ENCODE measurements at regions not wholly inside any gene's neighbourhood (a gene's known extent, or its start where the extent isn't known, plus 50 kb on each side); places are given as distances from the start of the nearest gene placed in this dataset.

DNA sequence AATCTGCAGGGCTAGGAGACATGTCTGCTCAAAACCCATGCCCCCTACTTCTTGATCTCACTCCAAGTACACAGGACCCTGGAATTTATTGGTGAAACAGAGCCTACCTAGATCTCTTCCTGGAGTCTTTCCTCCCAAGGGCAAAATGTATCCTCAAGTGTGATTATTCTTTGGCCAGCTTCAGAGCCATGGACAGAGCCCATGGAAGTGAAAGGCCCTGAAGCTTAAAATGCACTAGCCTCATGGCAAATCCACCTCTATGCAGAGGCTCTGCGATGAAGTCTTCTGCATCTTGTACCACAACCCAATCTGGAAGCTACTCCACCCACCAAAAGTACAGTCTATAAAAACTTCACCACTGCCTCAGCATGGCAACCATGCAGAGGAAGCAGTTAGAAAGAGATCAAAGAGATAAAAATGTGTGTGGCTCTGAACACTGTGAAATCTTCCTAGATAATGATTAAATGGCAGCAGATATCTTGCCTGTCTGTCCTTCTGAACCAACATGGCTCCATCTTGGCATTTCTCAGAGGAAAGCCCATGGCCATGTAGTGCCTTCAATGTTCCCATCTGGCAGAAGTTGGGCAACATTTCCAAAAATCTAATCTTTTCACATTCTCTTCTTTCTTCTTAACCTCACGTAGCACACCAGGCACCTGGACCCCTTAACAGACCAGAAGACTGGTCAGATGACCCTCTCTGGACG lies 142.9 kb upstream of the KLF7 start:
- Histone ChIP-seq H3K4me3 (ENCODE audit: low read length) (no peak overlapping the region), H3K4me1 (ENCODE audit: control insufficient read depth, low read depth, low read length) (no peaks in the 10 kb centered on the region), H3K27ac (ENCODE audit: low read length) (no peak overlapping the region), H3K36me3 (ENCODE audit: control insufficient read depth, low read depth, low read length) (no peaks in the 10 kb centered on the region), H3K9ac (ENCODE audit: low read length) (no peak overlapping the region), H3K9me3 (ENCODE audit: control insufficient read depth, low read depth, low read length) (no peaks in the 10 kb centered on the region), H3K27me3 (ENCODE audit: control insufficient read depth, insufficient read depth, low read length) (no peaks in the 10 kb centered on the region)

DNA sequence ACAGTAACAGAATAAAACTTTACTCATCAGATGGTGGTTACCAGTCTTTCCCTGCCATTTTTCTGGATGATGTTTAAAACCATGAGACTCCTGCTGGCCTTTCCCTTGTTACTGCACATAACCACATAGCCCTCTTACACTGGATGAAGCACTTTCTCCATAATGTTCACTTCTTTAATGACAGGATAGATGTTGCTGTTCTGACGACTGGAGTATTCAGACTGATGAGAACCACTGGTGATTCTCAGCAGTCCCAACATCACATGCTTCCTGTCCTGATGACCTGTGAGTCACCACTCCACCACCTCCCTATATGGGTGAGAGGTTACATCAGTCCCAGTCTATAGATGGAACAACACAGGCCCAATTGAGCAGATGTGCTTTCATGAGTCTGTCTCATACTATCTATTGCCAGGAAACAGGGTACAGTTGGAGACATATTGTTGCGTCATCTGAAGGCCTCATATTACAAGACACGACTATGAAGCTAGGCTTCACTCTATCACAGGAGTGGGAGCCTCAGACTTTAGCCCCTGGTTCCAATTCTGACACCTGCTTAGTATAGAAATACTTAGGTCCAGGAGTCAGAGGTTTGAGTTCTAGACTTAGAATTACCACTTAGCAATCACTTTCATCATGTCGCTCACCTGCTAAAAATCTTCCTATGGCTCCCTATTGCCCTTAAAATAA lies 145.7 kb upstream of the KLF7 start:
- Histone ChIP-seq H3K4me1 (ENCODE audit: control insufficient read depth, low read depth, low read length) (no peaks in the 10 kb centered on the region), H3K9ac (ENCODE audit: low read length) (no peak overlapping the region), H3K27me3 (ENCODE audit: control insufficient read depth, insufficient read depth, low read length) (no peaks in the 10 kb centered on the region), H3K9me3 (ENCODE audit: control insufficient read depth, low read depth, low read length) (no peaks in the 10 kb centered on the region), H3K27ac (ENCODE audit: low read length) (no peak overlapping the region), H3K4me3 (ENCODE audit: low read length) (no peak overlapping the region), H3K36me3 (ENCODE audit: control insufficient read depth, low read depth, low read length) (no peaks in the 10 kb centered on the region)

DNA sequence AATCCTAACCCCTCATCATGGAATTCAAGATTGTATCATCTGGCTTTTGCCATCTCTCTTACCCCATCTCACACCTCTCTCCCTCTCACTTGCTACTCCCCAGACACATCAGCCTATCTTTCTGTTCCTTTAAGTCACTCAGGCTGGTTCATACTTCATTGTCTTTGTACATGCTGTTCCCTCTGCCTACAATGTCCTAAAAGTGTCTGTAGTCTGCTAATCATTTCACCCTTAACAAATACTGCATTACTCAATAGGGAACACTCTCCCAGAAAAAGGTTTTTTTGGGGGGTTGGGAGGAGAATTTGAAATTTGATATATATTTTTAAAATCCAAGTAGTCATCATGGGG lies 146.2 kb upstream of the KLF7 start:
- Histone ChIP-seq H3K4me3 (ENCODE audit: low read length) (no peak overlapping the region), H3K9me3 (ENCODE audit: control insufficient read depth, low read depth, low read length) (no peaks in the 10 kb centered on the region), H3K4me1 (ENCODE audit: control insufficient read depth, low read depth, low read length) (no peaks in the 10 kb centered on the region), H3K9ac (ENCODE audit: low read length) (no peak overlapping the region), H3K27me3 (ENCODE audit: control insufficient read depth, insufficient read depth, low read length) (no peaks in the 10 kb centered on the region), H3K36me3 (ENCODE audit: control insufficient read depth, low read depth, low read length) (no peaks in the 10 kb centered on the region), H3K27ac (ENCODE audit: low read length) (no peak overlapping the region)

DNA sequence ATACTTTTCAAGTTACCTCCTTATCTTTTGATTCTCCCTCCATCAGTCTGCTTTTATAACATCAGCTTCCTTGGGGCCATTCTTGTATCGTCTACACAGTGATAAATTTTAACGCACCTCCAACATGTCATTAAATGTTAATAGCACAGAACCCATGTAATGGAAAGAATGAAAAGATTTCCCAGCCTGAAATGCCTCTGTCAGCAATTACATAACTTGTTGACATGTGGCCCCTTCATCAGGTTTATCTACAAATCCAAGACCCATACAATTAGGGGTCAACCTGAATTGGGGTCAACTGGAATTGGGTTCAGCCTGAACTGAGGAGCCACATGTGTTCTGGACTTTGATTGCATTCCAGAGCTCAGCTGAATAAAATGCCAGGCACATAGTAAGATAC lies 148.2 kb upstream of the KLF7 start:
- Histone ChIP-seq H3K27ac (ENCODE audit: low read length) (no peak overlapping the region), H3K9me3 (ENCODE audit: control insufficient read depth, low read depth, low read length) (no peaks in the 10 kb centered on the region), H3K27me3 (ENCODE audit: control insufficient read depth, insufficient read depth, low read length) (no peaks in the 10 kb centered on the region), H3K9ac (ENCODE audit: low read length) (no peak overlapping the region), H3K4me3 (ENCODE audit: low read length) (no peak overlapping the region), H3K4me1 (ENCODE audit: control insufficient read depth, low read depth, low read length) (no peaks in the 10 kb centered on the region), H3K36me3 (ENCODE audit: control insufficient read depth, low read depth, low read length) (no peaks in the 10 kb centered on the region)

DNA sequence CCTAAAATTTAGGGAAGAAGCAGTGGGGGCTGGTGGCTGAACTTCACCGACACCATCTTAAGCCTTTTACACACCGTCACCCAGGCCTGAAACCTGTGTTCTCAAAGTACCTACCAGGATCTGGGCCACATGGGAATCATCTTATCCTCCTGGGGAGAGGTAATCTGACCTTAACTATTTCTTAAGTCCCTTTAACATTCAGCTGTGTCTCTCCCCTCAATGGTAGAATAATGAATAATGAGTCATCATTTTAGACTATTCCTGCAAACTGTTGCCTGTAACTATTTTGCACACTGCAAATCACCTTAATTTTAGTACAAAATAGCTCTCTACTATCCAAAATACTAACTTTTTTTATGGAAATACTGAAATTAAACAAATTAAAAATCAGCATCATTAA lies 149.4 kb upstream of the KLF7 start:
- Histone ChIP-seq H3K9ac (ENCODE audit: low read length) (no peak overlapping the region), H3K27ac (ENCODE audit: low read length) (no peak overlapping the region), H3K9me3 (ENCODE audit: control insufficient read depth, low read depth, low read length) (no peaks in the 10 kb centered on the region), H3K36me3 (ENCODE audit: control insufficient read depth, low read depth, low read length) (no peaks in the 10 kb centered on the region), H3K4me1 (ENCODE audit: control insufficient read depth, low read depth, low read length) (no peaks in the 10 kb centered on the region), H3K4me3 (ENCODE audit: low read length) (no peak overlapping the region), H3K27me3 (ENCODE audit: control insufficient read depth, insufficient read depth, low read length) (no peaks in the 10 kb centered on the region)

DNA sequence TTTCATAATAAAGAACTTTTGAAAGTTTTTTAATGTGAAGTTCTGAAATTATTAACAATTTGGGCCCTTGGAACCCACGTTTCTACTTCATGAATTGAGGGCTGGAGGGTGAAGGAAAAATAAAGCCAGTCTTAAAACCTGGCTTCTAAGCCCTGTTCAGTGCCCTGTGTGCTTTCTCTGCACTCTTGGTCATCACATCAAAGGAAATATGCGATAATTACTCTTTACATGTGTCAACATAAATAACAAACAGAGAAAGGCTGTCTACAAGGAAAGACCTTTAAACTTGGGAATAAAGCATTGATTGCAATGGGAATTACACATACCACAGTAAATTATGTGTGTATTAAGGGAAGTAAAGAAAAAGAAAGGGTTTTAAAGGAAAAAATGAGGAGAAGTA lies 150.7 kb upstream of the KLF7 start:
- Histone ChIP-seq H3K9me3 (ENCODE audit: control insufficient read depth, low read depth, low read length) (no peaks in the 10 kb centered on the region), H3K9ac (ENCODE audit: low read length) (no peak overlapping the region), H3K36me3 (ENCODE audit: control insufficient read depth, low read depth, low read length) (no peaks in the 10 kb centered on the region), H3K27me3 (ENCODE audit: control insufficient read depth, insufficient read depth, low read length) (no peaks in the 10 kb centered on the region), H3K27ac (ENCODE audit: low read length) (no peak overlapping the region), H3K4me3 (ENCODE audit: low read length) (no peak overlapping the region), H3K4me1 (ENCODE audit: control insufficient read depth, low read depth, low read length) (no peaks in the 10 kb centered on the region)

DNA sequence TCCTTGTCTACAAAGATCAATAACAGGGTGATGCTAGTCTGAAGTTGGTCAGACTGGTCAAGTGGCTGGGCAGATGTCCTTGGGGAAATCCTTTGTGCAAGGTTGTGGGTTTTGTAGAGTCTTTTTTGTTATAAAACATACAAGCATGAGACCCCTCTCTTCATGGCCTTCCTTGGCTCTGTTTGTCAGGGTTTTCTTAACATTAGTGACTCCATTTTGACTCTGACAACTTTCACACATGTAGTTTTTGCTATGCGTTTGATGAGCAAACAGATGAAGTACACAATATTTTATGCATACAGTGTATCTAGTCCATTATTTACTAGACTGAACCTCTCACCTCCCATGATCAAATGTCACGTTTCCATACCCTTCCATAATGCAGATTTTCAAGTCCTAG lies 151.2 kb upstream of the KLF7 start:
- no peaks in the 10 kb centered on the region for H3K36me3 ChIP-seq (ENCODE audit: control insufficient read depth, low read depth, low read length)
- no peaks in the 10 kb centered on the region for H3K9me3 ChIP-seq (ENCODE audit: control insufficient read depth, low read depth, low read length)
- no peak overlapping the region for H3K27ac ChIP-seq (ENCODE audit: low read length)
- no peak overlapping the region for H3K9ac ChIP-seq (ENCODE audit: low read length)
- no peaks in the 10 kb centered on the region for H3K27me3 ChIP-seq (ENCODE audit: control insufficient read depth, insufficient read depth, low read length)
- H3K4me1 ChIP-seq (ENCODE audit: control insufficient read depth, low read depth, low read length), result no peaks in the 10 kb centered on the region
- H3K4me3 ChIP-seq (ENCODE audit: low read length), result no peak overlapping the region

DNA sequence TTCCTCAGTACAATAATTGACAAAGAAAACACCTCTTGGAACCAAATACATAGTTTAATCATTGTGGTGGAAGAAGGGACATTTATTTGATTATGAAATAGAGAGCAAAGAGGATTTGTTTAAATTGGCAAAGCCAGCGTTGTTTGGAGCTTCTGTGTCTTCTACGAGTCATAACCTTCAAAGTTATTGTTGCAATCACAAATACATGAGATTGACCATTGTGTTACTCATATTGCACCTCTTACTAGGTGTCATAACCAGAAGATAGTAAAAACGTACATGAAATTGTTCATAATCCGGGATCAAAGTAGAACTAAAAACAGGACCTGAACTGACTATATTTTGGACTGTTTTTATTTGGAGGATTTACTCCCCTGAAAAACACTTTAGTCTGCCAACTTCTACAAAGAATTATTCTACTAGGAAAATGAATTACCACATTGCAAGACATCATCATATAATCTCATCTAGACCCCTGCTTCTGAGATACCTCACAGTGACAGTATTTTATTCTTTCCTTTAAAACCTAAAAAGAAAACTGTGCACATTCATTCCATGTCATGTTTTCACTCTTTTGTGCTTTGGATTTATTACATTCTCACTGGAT lies 151.7 kb upstream of the KLF7 start:
- H3K36me3 ChIP-seq (ENCODE audit: control insufficient read depth, low read depth, low read length), result no peaks in the 10 kb centered on the region
- H3K4me3 ChIP-seq (ENCODE audit: low read length), result no peak overlapping the region
- H3K4me1 ChIP-seq (ENCODE audit: control insufficient read depth, low read depth, low read length), result no peaks in the 10 kb centered on the region
- no peaks in the 10 kb centered on the region for H3K9me3 ChIP-seq (ENCODE audit: control insufficient read depth, low read depth, low read length)
- H3K27me3 ChIP-seq (ENCODE audit: control insufficient read depth, insufficient read depth, low read length), result no peaks in the 10 kb centered on the region
- H3K9ac ChIP-seq (ENCODE audit: low read length), result no peak overlapping the region
- no peak overlapping the region for H3K27ac ChIP-seq (ENCODE audit: low read length)

DNA sequence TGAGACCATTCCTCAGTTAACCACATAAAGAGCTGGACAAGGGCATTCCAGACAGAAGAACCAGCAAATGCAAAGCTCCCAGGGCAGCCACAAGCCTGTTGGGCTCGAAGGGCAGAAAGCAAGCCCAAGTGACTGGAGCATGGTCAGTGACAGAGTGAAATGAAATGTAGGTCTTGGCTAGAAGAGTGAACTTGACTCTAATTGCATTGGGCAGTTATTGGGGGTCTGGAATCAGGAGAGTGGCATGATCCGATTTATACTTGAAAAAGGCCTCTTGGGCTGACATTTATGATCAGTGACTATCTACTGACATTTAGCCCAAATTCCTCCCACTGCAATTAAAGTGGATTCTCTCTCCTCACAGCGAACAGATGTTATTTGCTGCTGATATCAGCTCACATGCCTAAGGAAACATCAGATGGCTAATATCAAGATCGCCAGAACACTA lies 152.5 kb upstream of the KLF7 start:
- Histone ChIP-seq H3K36me3 (ENCODE audit: control insufficient read depth, low read depth, low read length) (no peaks in the 10 kb centered on the region), H3K27me3 (ENCODE audit: control insufficient read depth, insufficient read depth, low read length) (no peaks in the 10 kb centered on the region), H3K4me1 (ENCODE audit: control insufficient read depth, low read depth, low read length) (no peaks in the 10 kb centered on the region), H3K4me3 (ENCODE audit: low read length) (no peak overlapping the region), H3K9me3 (ENCODE audit: control insufficient read depth, low read depth, low read length) (no peaks in the 10 kb centered on the region), H3K27ac (ENCODE audit: low read length) (no peak overlapping the region), H3K9ac (ENCODE audit: low read length) (no peak overlapping the region)

DNA sequence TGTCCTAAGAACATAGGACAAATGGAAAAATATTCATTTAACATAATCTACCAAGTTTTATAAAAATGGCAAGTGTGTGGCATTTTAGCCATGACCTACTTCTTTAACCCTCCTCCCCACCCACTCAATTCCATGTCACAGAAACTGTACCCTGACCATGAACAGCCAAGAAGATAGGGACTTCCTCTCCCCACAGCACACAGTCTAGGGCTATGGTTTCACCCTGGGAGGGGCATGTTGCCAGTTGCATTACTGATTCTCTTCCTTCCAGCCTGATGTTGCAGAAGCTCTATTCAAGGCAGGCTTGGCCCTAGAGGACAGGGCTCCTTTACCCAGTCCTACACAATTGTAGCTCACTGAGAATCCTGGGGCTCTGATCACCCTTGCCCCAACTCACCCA lies 153.6 kb upstream of the KLF7 start:
- H3K9me3 ChIP-seq (ENCODE audit: control insufficient read depth, low read depth, low read length), result no peaks in the 10 kb centered on the region
- H3K27ac ChIP-seq (ENCODE audit: low read length), result no peak overlapping the region
- no peaks in the 10 kb centered on the region for H3K27me3 ChIP-seq (ENCODE audit: control insufficient read depth, insufficient read depth, low read length)
- no peaks in the 10 kb centered on the region for H3K4me1 ChIP-seq (ENCODE audit: control insufficient read depth, low read depth, low read length)
- H3K9ac ChIP-seq (ENCODE audit: low read length), result no peak overlapping the region
- H3K36me3 ChIP-seq (ENCODE audit: control insufficient read depth, low read depth, low read length), result no peaks in the 10 kb centered on the region
- no peak overlapping the region for H3K4me3 ChIP-seq (ENCODE audit: low read length)

DNA sequence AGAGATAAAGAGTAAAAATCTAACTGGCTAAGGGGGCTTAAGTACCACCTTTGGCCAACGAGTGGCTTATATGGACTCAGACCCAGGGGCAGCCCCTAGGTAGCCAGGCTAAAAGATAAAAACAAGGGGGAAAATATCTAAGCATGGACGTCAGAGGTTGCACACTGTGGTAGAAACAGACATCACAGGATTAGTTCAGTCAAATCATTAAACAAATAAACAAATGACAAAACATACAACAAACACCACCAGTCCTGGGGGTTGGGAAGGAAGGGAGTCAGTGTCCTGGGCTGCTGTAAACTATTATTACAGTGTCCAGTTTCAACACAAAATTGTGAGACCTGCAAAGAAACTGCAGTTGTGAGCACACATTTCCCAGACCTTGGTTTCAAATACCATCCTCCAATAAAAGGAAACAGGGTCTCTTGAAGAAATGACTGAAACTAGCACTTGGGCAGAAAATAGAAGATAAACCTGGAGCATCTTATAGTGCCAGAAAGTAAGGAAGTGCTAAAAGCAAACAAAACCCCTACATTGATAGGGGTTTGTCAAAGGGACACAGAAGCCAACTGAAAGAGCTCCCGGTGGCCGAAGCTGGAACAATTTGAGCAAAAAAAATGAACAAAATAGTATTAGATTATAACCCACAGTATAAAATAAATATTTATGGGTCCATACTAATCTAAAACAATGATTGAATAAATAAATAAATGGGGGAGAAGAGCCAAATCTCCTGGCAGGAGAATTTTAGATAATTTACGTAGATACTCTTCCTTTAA lies 154.8 kb upstream of the KLF7 start:
- no peak overlapping the region for H3K27ac ChIP-seq (ENCODE audit: low read length)
- no peaks in the 10 kb centered on the region for H3K4me1 ChIP-seq (ENCODE audit: control insufficient read depth, low read depth, low read length)
- H3K36me3 ChIP-seq (ENCODE audit: control insufficient read depth, low read depth, low read length), result no peaks in the 10 kb centered on the region
- no peak overlapping the region for H3K4me3 ChIP-seq (ENCODE audit: low read length)
- no peaks in the 10 kb centered on the region for H3K27me3 ChIP-seq (ENCODE audit: control insufficient read depth, insufficient read depth, low read length)
- H3K9ac ChIP-seq (ENCODE audit: low read length), result no peak overlapping the region
- no peaks in the 10 kb centered on the region for H3K9me3 ChIP-seq (ENCODE audit: control insufficient read depth, low read depth, low read length)
